Right lobe of liver (tissue), 4 donors: ENCODE measurements at regions not wholly inside any gene's neighbourhood (a gene's known extent, or its start where the extent isn't known, plus 50 kb on each side); places are given as distances from the start of the nearest gene placed in this dataset.

Experiments
- CTCF ChIP-seq, 4 donors: fragments of 200-600 bp in 3 of 4; fragments of 450-650 bp in 1 of 4; IDR thresholded peaks; one replicate each; pipeline versions ENCODE4 v1.5.1 to v1.8.0; 2016 to 2022; ENCODE audit warnings: antibody characterized with exemption in 4 of 4, mild to moderate bottlenecking in 2 of 4
- POLR2A ChIP-seq: fragments of 450-650 bp; IDR thresholded peaks from one replicate; pipeline ENCODE4 v1.6.1; 2017; ENCODE audit warnings: antibody characterized with exemption, mild to moderate bottlenecking
- donor health status: DM: no; HTN: no; CAD: no.
- donor health status: DM: no; HTN: no; CAD: no.
- donor health status: DM: no; HTN: yes; CAD: no.

- no peak for TF ChIP-seq CTCF (IDR thresholded peaks at IDR 0.05)
- TF ChIP-seq POLR2A = no peak
Observed at GRCh38 chr1:60942896-60943638, 139.3 kb upstream of the NFIA start.
